ENCODE measurements at regions not wholly inside any gene's neighbourhood (a gene's known extent, or its start where the extent isn't known, plus 50 kb on each side); places are given as distances from the start of the nearest gene placed in this dataset.

- TF ChIP-seq CTCF (IDR thresholded peaks at IDR 0.05): no peak
- TF ChIP-seq ZFX (IDR thresholded peaks at IDR 0.05; ENCODE audit: borderline replicate concordance): no peak
- H3K27ac ChIP-seq: no peak overlapping the region
Measured at GRCh38 chr3:81261996-81262395, 499.4 kb downstream of the GBE1 start.

- H3K27ac ChIP-seq: no peak overlapping the region
- TF ChIP-seq ZFX (IDR thresholded peaks at IDR 0.05; ENCODE audit: borderline replicate concordance): no peak
- TF ChIP-seq CTCF (IDR thresholded peaks at IDR 0.05): no peak
Measured at GRCh38 chr3:81255463-81255862, 506.0 kb downstream of the GBE1 start.

GRCh38 chr3:81251096-81251495, 510.3 kb downstream of the GBE1 start:
- TF ChIP-seq CTCF (IDR thresholded peaks at IDR 0.05) (no peak), ZFX (IDR thresholded peaks at IDR 0.05; ENCODE audit: borderline replicate concordance) (no peak)

GRCh38 chr3:81249540-81250029, 511.9 kb downstream of the GBE1 start:
- TF ChIP-seq ZFX (IDR thresholded peaks at IDR 0.05; ENCODE audit: borderline replicate concordance) (no peak), CTCF (IDR thresholded peaks at IDR 0.05) (no peak)
- no peak overlapping the region for H3K27ac ChIP-seq

More at GRCh38 chr3:81251096-81251495, 510.3 kb downstream of the GBE1 start:
- no peak overlapping the region for H3K27ac ChIP-seq

- H3K27ac ChIP-seq: no peak overlapping the region
- TF ChIP-seq CTCF (IDR thresholded peaks at IDR 0.05) (no peak), ZFX (IDR thresholded peaks at IDR 0.05; ENCODE audit: borderline replicate concordance) (no peak)
Measured at GRCh38 chr3:81245501-81245900, 515.9 kb downstream of the GBE1 start.

- H3K27ac ChIP-seq: no peak overlapping the region
- TF ChIP-seq ZFX (IDR thresholded peaks at IDR 0.05; ENCODE audit: borderline replicate concordance) (no peak), CTCF (IDR thresholded peaks at IDR 0.05) (no peak)
Measured at GRCh38 chr3:81245043-81245442, 516.4 kb downstream of the GBE1 start.

- no peak overlapping the region for H3K27ac ChIP-seq
- TF ChIP-seq CTCF (IDR thresholded peaks at IDR 0.05) (no peak), ZFX (IDR thresholded peaks at IDR 0.05; ENCODE audit: borderline replicate concordance) (no peak)
Measured at GRCh38 chr3:81244231-81244630, 517.2 kb downstream of the GBE1 start.

Measured in 22Rv1 (cell line).